ENCODE measurements at regions not wholly inside any gene's neighbourhood (a gene's known extent, or its start where the extent isn't known, plus 50 kb on each side); places are given as distances from the start of the nearest gene placed in this dataset.

- ATAC-seq, result no peak
- H4K20me1 ChIP-seq (ENCODE audit: insufficient read depth), result no peaks in the 10 kb centered on the region
- RAD21 ChIA-PET (ENCODE audit: low non-redundant PET in 1 of 2, low total read pairs in 2 of 2, uncharacterized antibody in 2 of 2, unreplicated experiment in 2 of 2), result no interaction called here
- H3K4me2 ChIP-seq (ENCODE audit: low read length), result no peak overlapping the region
- BruUV-seq (replicated peaks), result no TSS peak
- POLR2A ChIA-PET, result interaction anchor here (0.7 kb wide), 1 partner anchor 122 kb away, joined by 3 read pairs; no protein-coding TSS in a partner anchor
- no peak overlapping the region for H2AFZ ChIP-seq (ENCODE audit: low read depth, low read length, poor library complexity, severe bottlenecking)
- CTCF ChIA-PET, result no interaction called here
- no peak overlapping the region for H3K4me3 ChIP-seq (replicated peaks in 1 of 2; ENCODE audit: low read depth in 1 of 2, low read length in 2 of 2)
- intact Hi-C loops (cut with micrococcal nuclease), result loop anchor here (10.0 kb wide), 1 partner anchor 149 kb away; no protein-coding TSS in a partner anchor
- H3K36me3 ChIP-seq (ENCODE audit: control insufficient read depth in 1 of 2, insufficient read depth in 2 of 2, low read length in 2 of 2), result no peaks in the 10 kb centered on the region
- no peaks in the 10 kb centered on the region for H3K79me2 ChIP-seq (ENCODE audit: insufficient read depth, low read length)
- no peaks in the 10 kb centered on the region for H3K4me1 ChIP-seq (ENCODE audit: control insufficient read depth in 1 of 2, insufficient read depth in 2 of 2, low read length in 2 of 2)
- H3K27ac ChIP-seq (ENCODE audit: low read depth, low read length), result no peak overlapping the region
- no peak overlapping the region for H3K9ac ChIP-seq (ENCODE audit: low read length)
- no peaks in the 10 kb centered on the region for H3K27me3 ChIP-seq (ENCODE audit: insufficient read depth, low read length)
- no peak for DNase-seq (ENCODE audit: low read depth, low spot score)
- TF ChIP-seq ELF1 (IDR thresholded peaks at IDR 0.05; ENCODE audit: borderline replicate concordance, low read depth) (no peak), CEBPB (IDR thresholded peaks at IDR 0.05; ENCODE audit: low read depth) (no peak), ZNF274 (IDR thresholded peaks at IDR 0.05; ENCODE audit: low read depth, low read length) (no peak), EZH2phosphoT487 (IDR thresholded peaks at IDR 0.05; ENCODE audit: borderline replicate concordance) (no peak), CTCF (IDR thresholded peaks at IDR 0.05 in 2 of 3, conservative IDR thresholded peaks at IDR 0.05 in 1 of 3; ENCODE audit: borderline replicate concordance in 1 of 3, insufficient read depth in 1 of 3, low read depth in 2 of 3, low read length in 2 of 3) (no peak), EGR1 (IDR thresholded peaks at IDR 0.05; ENCODE audit: low read depth) (no peak), JUND (IDR thresholded peaks at IDR 0.05) (no peak), ZBTB33 (IDR thresholded peaks at IDR 0.05; ENCODE audit: extremely low read depth, insufficient replicate concordance, low read length) (no peak), POLR2A (IDR thresholded peaks at IDR 0.05; ENCODE audit: borderline replicate concordance, extremely low read depth, insufficient read depth, insufficient read length) (no peak), SIN3A (IDR thresholded peaks at IDR 0.05; ENCODE audit: low read depth) (no peak), MAX (IDR thresholded peaks at IDR 0.05) (no peak), FOSL1 (IDR thresholded peaks at IDR 0.05; ENCODE audit: low read depth) (no peak), EZH2 (IDR thresholded peaks at IDR 0.05) (no peak)
- no peaks in the 10 kb centered on the region for H3K9me3 ChIP-seq (ENCODE audit: control insufficient read depth in 1 of 2, insufficient read depth in 1 of 2, low read depth in 1 of 2, low read length in 2 of 2)
- H3K9me2 ChIP-seq (ENCODE audit: insufficient read depth), result no peaks in the 10 kb centered on the region
These were observed 64.0 kb upstream of the ASB17 start for GRCh38 chr1:75996196-75996595.

All from HCT116 (cell line).